ENCODE measurements at regions not wholly inside any gene's neighbourhood (a gene's known extent, or its start where the extent isn't known, plus 50 kb on each side); places are given as distances from the start of the nearest gene placed in this dataset.

- Histone ChIP-seq H4K20me1 (ENCODE audit: control insufficient read depth, extremely low read depth, insufficient read depth, low read length) (no peaks in the 10 kb centered on the region), H3K27ac (ENCODE audit: control insufficient read depth, insufficient read depth, low read length) (no peak overlapping the region), H3K36me3 (ENCODE audit: control insufficient read depth in 2 of 2, extremely low read depth in 1 of 2, insufficient read depth in 2 of 2, low read length in 2 of 2) (no peaks in the 10 kb centered on the region), H3K9me3 (ENCODE audit: control insufficient read depth, low read depth, low read length) (no peaks in the 10 kb centered on the region), H3K4me3 (ENCODE audit: control insufficient read depth in 2 of 3, extremely low read depth in 1 of 3, insufficient read depth in 2 of 3, low read depth in 1 of 3, low read length in 3 of 3) (no peak overlapping the region), H3K9me1 (ENCODE audit: control insufficient read depth, extremely low read depth, insufficient read depth, low read length) (no peaks in the 10 kb centered on the region), H3K4me2 (ENCODE audit: control insufficient read depth, extremely low read depth, insufficient read depth, low read depth, low read length) (no peak overlapping the region), H3K4me1 (ENCODE audit: control insufficient read depth, extremely low read depth, insufficient read depth, low read length) (no peaks in the 10 kb centered on the region), H3K79me2 (ENCODE audit: control insufficient read depth, insufficient read depth, low read length) (no peaks in the 10 kb centered on the region), H3K27me3 (ENCODE audit: control insufficient read depth, extremely low read depth, insufficient read depth, low read length) (no peaks in the 10 kb centered on the region), H3K9ac (ENCODE audit: control insufficient read depth, extremely low read depth, insufficient read depth, low read length) (no peak overlapping the region), H2AFZ (ENCODE audit: control insufficient read depth, low read length) (no peak overlapping the region)
- DNase-seq (ENCODE audit: low read depth, low spot score) (no peak), FAIRE-seq (no peak)
- TF ChIP-seq EZH2 (IDR thresholded peaks at IDR 0.05; ENCODE audit: low read length) (no peak), CTCF (optimal IDR thresholded peaks at IDR 0.05 in 1 of 3, IDR thresholded peaks at IDR 0.05 in 1 of 3, conservative IDR thresholded peaks at IDR 0.05 in 1 of 3; ENCODE audit: extremely low read depth in 1 of 3, insufficient read depth in 2 of 3, low read length in 3 of 3) (no peak)
- dilution Hi-C loops (cut with MboI; ENCODE audit: extremely low pct_ligation_motif_present, low sequenced_read_pairs): no loop called here
Measured at GRCh38 chr6:16953905-16954304, 147.9 kb upstream of the STMND1 start.

- Histone ChIP-seq H4K20me1 (ENCODE audit: control insufficient read depth, extremely low read depth, insufficient read depth, low read length) (no peaks in the 10 kb centered on the region), H3K9ac (ENCODE audit: control insufficient read depth, extremely low read depth, insufficient read depth, low read length) (no peak overlapping the region), H3K4me1 (ENCODE audit: control insufficient read depth, extremely low read depth, insufficient read depth, low read length) (no peaks in the 10 kb centered on the region), H3K4me2 (ENCODE audit: control insufficient read depth, extremely low read depth, insufficient read depth, low read depth, low read length) (no peak overlapping the region), H3K9me1 (ENCODE audit: control insufficient read depth, extremely low read depth, insufficient read depth, low read length) (no peaks in the 10 kb centered on the region), H3K9me3 (ENCODE audit: control insufficient read depth, low read depth, low read length) (no peaks in the 10 kb centered on the region), H3K79me2 (ENCODE audit: control insufficient read depth, insufficient read depth, low read length) (no peaks in the 10 kb centered on the region), H3K36me3 (ENCODE audit: control insufficient read depth in 2 of 2, extremely low read depth in 1 of 2, insufficient read depth in 2 of 2, low read length in 2 of 2) (no peaks in the 10 kb centered on the region), H2AFZ (ENCODE audit: control insufficient read depth, low read length) (no peak overlapping the region), H3K27ac (ENCODE audit: control insufficient read depth, insufficient read depth, low read length) (no peak overlapping the region), H3K27me3 (ENCODE audit: control insufficient read depth, extremely low read depth, insufficient read depth, low read length) (no peaks in the 10 kb centered on the region), H3K4me3 (ENCODE audit: control insufficient read depth in 2 of 3, extremely low read depth in 1 of 3, insufficient read depth in 2 of 3, low read depth in 1 of 3, low read length in 3 of 3) (no peak overlapping the region)
- TF ChIP-seq EZH2 (IDR thresholded peaks at IDR 0.05; ENCODE audit: low read length) (no peak), CTCF (optimal IDR thresholded peaks at IDR 0.05 in 1 of 3, IDR thresholded peaks at IDR 0.05 in 1 of 3, conservative IDR thresholded peaks at IDR 0.05 in 1 of 3; ENCODE audit: extremely low read depth in 1 of 3, insufficient read depth in 2 of 3, low read length in 3 of 3) (no peak)
- dilution Hi-C loops (cut with MboI; ENCODE audit: extremely low pct_ligation_motif_present, low sequenced_read_pairs): no loop called here
- FAIRE-seq (no peak), DNase-seq (ENCODE audit: low read depth, low spot score) (no peak)
Measured at GRCh38 chr6:16953446-16953845, 148.4 kb upstream of the STMND1 start.
